HCT116 (cell line): ENCODE measurements at regions not wholly inside any gene's neighbourhood (a gene's known extent, or its start where the extent isn't known, plus 50 kb on each side); places are given as distances from the start of the nearest gene placed in this dataset.
"Not testable (repeated sequence)": the region's sequence is repeated elsewhere in the genome, so short reads cannot be mapped to it uniquely, and the experiment has no call there.

ENCODE experiments used
- ATAC-seq: fragments of 200-7000 bp; cut with Tn5 transposase; 2 replicates; pipeline ENCODE4 v1.9.1; 2020; ENCODE audit warnings: mild to moderate bottlenecking, moderate library complexity
- BruUV-seq: library from RNA; stranded (reverse); fragments of 400-500 nt; replicated peaks from 2 replicates; lab custom pipeline; 2021; lab: Mats Ljungman, UMichigan
- CTCF ChIA-PET: fragments of 300-600 bp; sonication (Branson Sonifier 250); formaldehyde crosslinking; loops from one replicate; lab custom pipeline; 2021; ENCODE audit warnings: antibody characterized with exemption; lab: Charles Lee
- POLR2A ChIA-PET: fragments of 300-600, 350-600 bp; sonication (Branson Sonifier 250); formaldehyde crosslinking; loops from one replicate; lab custom pipeline; 2021; ENCODE audit warnings: antibody characterized with exemption; lab: Charles Lee
- RAD21 ChIA-PET, 2 experiments: fragments of 300-600 bp; sonication (Branson Sonifier 250); formaldehyde crosslinking; loops; one replicate each; lab custom pipeline; 2023; ENCODE audit warnings: low total read pairs in 2 of 2; ENCODE audit not compliant: uncharacterized antibody in 2 of 2, unreplicated experiment in 2 of 2, low non-redundant PET in 1 of 2; lab: Charles Lee
- DNase-seq: peaks from one replicate; pipeline ENCODE4 v3.0.0-alpha.2; 2010; ENCODE audit warnings: low read depth, low spot score
- H2AFZ ChIP-seq: fragments of 200-600 bp; shearing (Covaris generic), sonication (generic); 2 replicates; pipeline ENCODE4 v1.6.1; 2017; ENCODE audit warnings: low read depth, mixed run types, mixed read lengths, antibody characterized with exemption, low read length; ENCODE audit not compliant: poor library complexity, severe bottlenecking
- H3K27ac ChIP-seq: 2 replicates; pipeline ENCODE4 v1.5.1; 2012; ENCODE audit warnings: low read depth, low read length
- H3K27me3 ChIP-seq: fragments of 200-600 bp; sonication (generic); 2 replicates; pipeline ENCODE4 v1.6.1; 2016; ENCODE audit warnings: mixed run types, low read length, mixed read lengths; ENCODE audit not compliant: insufficient read depth
- H3K36me3 ChIP-seq, 2 experiments: fragments of 200-500 bp in 1 of 2; fragments of 200-600 bp in 1 of 2; sonication (Bioruptor generic) in 1 of 2; sonication (generic) in 1 of 2; 2 replicates each; pipeline versions ENCODE4 v1.5.1 to v1.6.1; 2014 to 2016; ENCODE audit warnings: low read length in 2 of 2, inconsistent platforms in 1 of 2, mixed read lengths in 1 of 2, mixed run types in 1 of 2; ENCODE audit not compliant: insufficient read depth in 2 of 2, control insufficient read depth in 1 of 2
- H3K4me1 ChIP-seq, 2 experiments: fragments of 200-600 bp in 1 of 2; sonication (generic) in 1 of 2; 2 replicates each; pipeline versions ENCODE4 v1.5.1 to v1.6.1; 2012 to 2017; ENCODE audit warnings: low read length in 2 of 2, inconsistent platforms in 1 of 2, mild to moderate bottlenecking in 1 of 2, mixed read lengths in 1 of 2, mixed run types in 1 of 2, moderate library complexity in 1 of 2; ENCODE audit not compliant: insufficient read depth in 2 of 2, control insufficient read depth in 1 of 2
- H3K4me2 ChIP-seq: fragments of 200-600 bp; sonication (generic); 2 replicates; pipeline ENCODE4 v1.6.1; 2017; ENCODE audit warnings: mixed run types, low read length, mixed read lengths
- H3K4me3 ChIP-seq, 2 experiments: fragments of 200-600 bp in 1 of 2; sonication (generic) in 1 of 2; replicated peaks in 1 of 2; 2 replicates each; pipeline ENCODE4 v1.5.1; 2011 to 2016; ENCODE audit warnings: low read length in 2 of 2, control low read depth in 1 of 2, low read depth in 1 of 2, mild to moderate bottlenecking in 1 of 2, mixed read lengths in 1 of 2, mixed run types in 1 of 2
- H3K79me2 ChIP-seq: fragments of 200-600 bp; sonication (generic); 2 replicates; pipeline ENCODE4 v1.6.1; 2017; ENCODE audit warnings: mild to moderate bottlenecking, mixed run types, low read length, moderate library complexity, mixed read lengths; ENCODE audit not compliant: insufficient read depth
- H3K9ac ChIP-seq: fragments of 200-600 bp; sonication (generic); 2 replicates; pipeline ENCODE4 v1.6.1; 2016; ENCODE audit warnings: low read length, mixed read lengths
- H3K9me2 ChIP-seq: fragments of 200-600 bp; sonication (generic), shearing (Covaris generic); 2 replicates; pipeline ENCODE4 v1.6.1; 2017; ENCODE audit warnings: mixed run types, mild to moderate bottlenecking, moderate library complexity; ENCODE audit not compliant: insufficient read depth
- H3K9me3 ChIP-seq, 2 experiments: fragments of 200-500 bp in 1 of 2; fragments of 200-600 bp in 1 of 2; sonication (Bioruptor generic) in 1 of 2; sonication (generic) in 1 of 2; 2 replicates each; pipeline ENCODE4 v1.6.1; 2014 to 2017; ENCODE audit warnings: low read length in 2 of 2, mixed read lengths in 2 of 2, inconsistent platforms in 1 of 2, low read depth in 1 of 2, mild to moderate bottlenecking in 1 of 2, mixed run types in 1 of 2, moderate library complexity in 1 of 2; ENCODE audit not compliant: control insufficient read depth in 1 of 2, insufficient read depth in 1 of 2
- H4K20me1 ChIP-seq: fragments of 200-600 bp; sonication (generic), shearing (Covaris generic); 2 replicates; pipeline ENCODE4 v1.6.1; 2017; ENCODE audit warnings: mixed run types, mild to moderate bottlenecking, moderate library complexity; ENCODE audit not compliant: insufficient read depth
- ATF3 ChIP-seq: IDR thresholded peaks from 2 replicates; pipeline ENCODE4 v1.6.1; 2012
- CBX3 ChIP-seq: IDR thresholded peaks from 2 replicates; pipeline ENCODE4 v1.6.1; 2012; ENCODE audit warnings: low read depth
- CEBPB ChIP-seq: IDR thresholded peaks from 2 replicates; pipeline ENCODE4 v1.6.1; 2012; ENCODE audit warnings: low read depth
- EZH2phosphoT487 ChIP-seq: fragments of 200-600 bp; IDR thresholded peaks from 2 replicates; pipeline ENCODE4 v1.6.1; 2018; ENCODE audit warnings: antibody characterized with exemption, borderline replicate concordance
- SIN3A ChIP-seq: IDR thresholded peaks from 2 replicates; pipeline ENCODE4 v1.6.1; 2012; ENCODE audit warnings: low read depth
- SRF ChIP-seq: IDR thresholded peaks from 2 replicates; pipeline ENCODE4 v1.6.1; 2012; ENCODE audit warnings: low read depth
- ZFX ChIP-seq: fragments of 450-650 bp; IDR thresholded peaks from 2 replicates; pipeline ENCODE4 v1.6.1; 2017
- intact Hi-C: fragments of 100-400 bp; cut with micrococcal nuclease; formaldehyde crosslinking; loops from 2 replicates; pipeline ENCODE4 v1.10.0; 2022

GRCh38 chr5:102048940-102049339 lies 247.1 kb downstream of the SLCO4C1 start:
- Histone ChIP-seq H3K9me2 (no peaks in the 10 kb centered on the region), H4K20me1 (no peaks in the 10 kb centered on the region), H3K36me3 (no peaks in the 10 kb centered on the region), H3K4me2 (no peak overlapping the region), H3K4me1 (0 out of 4 replicates have a peak, but pooled peaks cover 0 to 2% of the 10 kb centered on the region in 2 experiments), H3K4me3 (no peak overlapping the region), H3K27ac (no peak overlapping the region), H2AFZ (no peak overlapping the region), H3K9me3 (no peaks in the 10 kb centered on the region), H3K9ac (no peak overlapping the region), H3K27me3 (no peaks in the 10 kb centered on the region), H3K79me2 (no peaks in the 10 kb centered on the region)
- TF ChIP-seq SIN3A: no peak; the same call in 1 of the 2 replicates
- no peak for TF ChIP-seq SRF
- no peak for TF ChIP-seq ZFX
- TF ChIP-seq CEBPB: peak; percentile 61; the same call in 1 of the 2 replicates
- TF ChIP-seq ATF3: peak; percentile 32; the same call in 1 of the 2 replicates
- TF ChIP-seq EZH2phosphoT487: no peak
- TF ChIP-seq CBX3: no peak
- BruUV-seq: no TSS peak
- ATAC-seq: no peak
- RAD21 ChIA-PET: no interaction called here
- intact Hi-C loops: no loop called here
- peak; percentile 19 for DNase-seq
- POLR2A ChIA-PET: no interaction called here
- CTCF ChIA-PET: no interaction called here

GRCh38 chr5:102047073-102047472 lies 249.0 kb downstream of the SLCO4C1 start:
- BruUV-seq, H3K27ac ChIP-seq, H3K4me2 ChIP-seq, CTCF ChIA-PET, ATAC-seq, H3K36me3 ChIP-seq, RAD21 ChIA-PET, H4K20me1 ChIP-seq, H3K79me2 ChIP-seq, H3K4me1 ChIP-seq, POLR2A ChIA-PET, H3K9me3 ChIP-seq, H3K27me3 ChIP-seq, H3K9me2 ChIP-seq, H3K9ac ChIP-seq, DNase-seq, intact Hi-C loops, H3K4me3 ChIP-seq, H2AFZ ChIP-seq: not testable (repeated sequence)
